Right lobe of liver (tissue), 4 donors: ENCODE measurements at regions not wholly inside any gene's neighbourhood (a gene's known extent, or its start where the extent isn't known, plus 50 kb on each side); places are given as distances from the start of the nearest gene placed in this dataset.

Source experiments
- CTCF ChIP-seq, 4 donors: fragments of 200-600 bp in 3 of 4; fragments of 450-650 bp in 1 of 4; IDR thresholded peaks; one replicate each; pipeline versions ENCODE4 v1.5.1 to v1.8.0; 2016 to 2022; ENCODE audit warnings: antibody characterized with exemption in 4 of 4, mild to moderate bottlenecking in 2 of 4
- POLR2A ChIP-seq: fragments of 450-650 bp; IDR thresholded peaks from one replicate; pipeline ENCODE4 v1.6.1; 2017; ENCODE audit warnings: antibody characterized with exemption, mild to moderate bottlenecking
- donor health status: DM: no; HTN: no; CAD: no.
- donor health status: DM: no; HTN: no; CAD: no.
- donor health status: DM: no; HTN: yes; CAD: no.

GRCh38 chr18:67194886-67195285, 321.6 kb downstream of the DSEL start:
- no peak for TF ChIP-seq CTCF (IDR thresholded peaks at IDR 0.05)
- no peak for TF ChIP-seq POLR2A
